ENCODE measurements at regions not wholly inside any gene's neighbourhood (a gene's known extent, or its start where the extent isn't known, plus 50 kb on each side); places are given as distances from the start of the nearest gene placed in this dataset.
"Not testable (repeated sequence)": the region's sequence is repeated elsewhere in the genome, so short reads cannot be mapped to it uniquely, and the experiment has no call there.

DNA sequence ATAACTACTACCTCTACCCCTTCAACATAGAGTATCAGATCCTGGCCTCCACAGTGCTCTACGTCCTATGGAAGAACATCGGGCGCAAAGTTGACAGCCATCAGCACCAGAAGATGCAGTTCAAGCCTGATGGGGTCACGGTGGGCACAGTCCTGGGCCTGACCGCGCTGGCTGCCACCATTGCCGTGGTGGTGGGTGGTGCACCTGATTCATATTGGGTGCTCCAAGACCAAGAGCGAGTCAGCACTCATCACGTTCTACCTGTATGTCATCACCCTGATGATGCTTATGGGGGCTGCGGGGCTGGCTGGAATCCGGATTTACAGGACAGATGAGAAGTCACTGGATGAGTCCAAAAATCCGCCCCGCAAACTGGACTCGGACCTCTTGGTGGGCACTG is 846.4 kb downstream of the RPIA start:
- H2AFZ ChIP-seq (ENCODE audit: low read depth, low read length); H3K4me3 ChIP-seq (ENCODE audit: insufficient read depth in 1 of 2, low read depth in 1 of 2, low read length in 2 of 2); H4K8ac ChIP-seq (ENCODE audit: low read length); H2BK15ac ChIP-seq (ENCODE audit: low read depth, poor library complexity, severe bottlenecking); H3K4me2 ChIP-seq (ENCODE audit: low read length, poor library complexity, severe bottlenecking); H3K27ac ChIP-seq (ENCODE audit: low read length, poor library complexity, severe bottlenecking); H2AK5ac ChIP-seq (ENCODE audit: low read length, severe bottlenecking); H3K79me1 ChIP-seq (replicated peaks; ENCODE audit: low read length, poor library complexity, severe bottlenecking); H2BK120ac ChIP-seq (ENCODE audit: low read depth, low read length); H3K23ac ChIP-seq (ENCODE audit: low read length in 2 of 2); H3K4me1 ChIP-seq (ENCODE audit: control insufficient read depth, insufficient read depth, low read depth, low read length); H3K36me3 ChIP-seq (ENCODE audit: control insufficient read depth in 1 of 2, insufficient read depth in 2 of 2, low read depth in 1 of 2, low read length in 2 of 2); H3K14ac ChIP-seq (ENCODE audit: low read length in 2 of 2); H3K9me3 ChIP-seq (ENCODE audit: control insufficient read depth, low read length); H3K27me3 ChIP-seq (ENCODE audit: control insufficient read depth in 1 of 2, insufficient read depth in 1 of 2, low read length in 2 of 2); H3K9ac ChIP-seq (ENCODE audit: low read length); H2BK5ac ChIP-seq (ENCODE audit: low read depth, low read length, poor library complexity, severe bottlenecking); H3K18ac ChIP-seq (ENCODE audit: low read depth in 1 of 2, low read length in 2 of 2); H2BK12ac ChIP-seq (ENCODE audit: low read length in 2 of 2); H3K4ac ChIP-seq (ENCODE audit: low read depth in 1 of 2, low read length in 2 of 2); DNase-seq; H4K91ac ChIP-seq (ENCODE audit: low read length): not testable (repeated sequence)
- no CpG with 5 or more reads among the region's 14 CpGs for WGBS

GRCh38 chr2:89544110-89544509 is 852.6 kb downstream of the RPIA start:
- not testable (repeated sequence) for H3K36me3 ChIP-seq (ENCODE audit: control insufficient read depth in 1 of 2, insufficient read depth in 2 of 2, low read depth in 1 of 2, low read length in 2 of 2); DNase-seq; H3K14ac ChIP-seq (ENCODE audit: low read length in 2 of 2); H3K9me3 ChIP-seq (ENCODE audit: control insufficient read depth, low read length); H3K79me1 ChIP-seq (replicated peaks; ENCODE audit: low read length, poor library complexity, severe bottlenecking); H3K27ac ChIP-seq (ENCODE audit: low read length, poor library complexity, severe bottlenecking); H2BK5ac ChIP-seq (ENCODE audit: low read depth, low read length, poor library complexity, severe bottlenecking); H3K4me1 ChIP-seq (ENCODE audit: control insufficient read depth, insufficient read depth, low read depth, low read length); H4K8ac ChIP-seq (ENCODE audit: low read length); H2BK15ac ChIP-seq (ENCODE audit: low read depth, poor library complexity, severe bottlenecking); H3K4ac ChIP-seq (ENCODE audit: low read depth in 1 of 2, low read length in 2 of 2); H3K18ac ChIP-seq (ENCODE audit: low read depth in 1 of 2, low read length in 2 of 2); H2AFZ ChIP-seq (ENCODE audit: low read depth, low read length); H3K9ac ChIP-seq (ENCODE audit: low read length); H3K23ac ChIP-seq (ENCODE audit: low read length in 2 of 2); H3K4me3 ChIP-seq (ENCODE audit: insufficient read depth in 1 of 2, low read depth in 1 of 2, low read length in 2 of 2); H2BK12ac ChIP-seq (ENCODE audit: low read length in 2 of 2); H4K91ac ChIP-seq (ENCODE audit: low read length); H2BK120ac ChIP-seq (ENCODE audit: low read depth, low read length); H3K4me2 ChIP-seq (ENCODE audit: low read length, poor library complexity, severe bottlenecking); H2AK5ac ChIP-seq (ENCODE audit: low read length, severe bottlenecking); H3K27me3 ChIP-seq (ENCODE audit: control insufficient read depth in 1 of 2, insufficient read depth in 1 of 2, low read length in 2 of 2)
- WGBS, result no CpG with 5 or more reads among the region's 8 CpGs

GRCh38 chr2:89579154-89579553 is 887.7 kb downstream of the RPIA start:
- WGBS, result no CpG with 5 or more reads among the region's 8 CpGs
- H3K9me3 ChIP-seq (ENCODE audit: control insufficient read depth, low read length); DNase-seq: not testable (repeated sequence)

DNA sequence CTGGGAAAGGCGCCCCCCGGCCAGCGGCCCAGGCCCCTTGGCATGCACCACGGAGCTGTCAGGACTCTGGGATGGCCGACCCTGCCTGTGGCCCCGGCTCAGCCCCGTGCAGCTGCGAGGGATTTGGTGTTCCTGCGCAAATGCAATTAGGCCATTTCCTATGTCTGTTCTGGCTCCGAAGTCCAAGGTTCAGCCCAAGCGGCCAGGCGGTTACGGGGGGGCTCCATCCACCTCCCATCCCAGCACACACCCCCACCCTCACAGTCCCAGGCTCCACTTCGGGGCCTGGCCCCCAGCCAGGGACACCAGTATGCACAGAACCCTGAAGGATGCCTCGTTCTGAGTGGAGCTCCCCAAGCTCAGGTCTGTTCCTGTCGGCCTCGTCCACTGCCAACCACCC is 891.3 kb downstream of the RPIA start:
- not testable (repeated sequence) for H3K4ac ChIP-seq (ENCODE audit: low read depth in 1 of 2, low read length in 2 of 2); H2BK120ac ChIP-seq (ENCODE audit: low read depth, low read length); H2BK5ac ChIP-seq (ENCODE audit: low read depth, low read length, poor library complexity, severe bottlenecking); H3K4me1 ChIP-seq (ENCODE audit: control insufficient read depth, insufficient read depth, low read depth, low read length); H2BK12ac ChIP-seq (ENCODE audit: low read length in 2 of 2); H3K18ac ChIP-seq (ENCODE audit: low read depth in 1 of 2, low read length in 2 of 2); H2AFZ ChIP-seq (ENCODE audit: low read depth, low read length); H3K4me2 ChIP-seq (ENCODE audit: low read length, poor library complexity, severe bottlenecking); H3K27me3 ChIP-seq (ENCODE audit: control insufficient read depth in 1 of 2, insufficient read depth in 1 of 2, low read length in 2 of 2); H4K91ac ChIP-seq (ENCODE audit: low read length); H3K79me1 ChIP-seq (replicated peaks; ENCODE audit: low read length, poor library complexity, severe bottlenecking); H3K9me3 ChIP-seq (ENCODE audit: control insufficient read depth, low read length); H3K14ac ChIP-seq (ENCODE audit: low read length in 2 of 2); H3K23ac ChIP-seq (ENCODE audit: low read length in 2 of 2); H4K8ac ChIP-seq (ENCODE audit: low read length); H2BK15ac ChIP-seq (ENCODE audit: low read depth, poor library complexity, severe bottlenecking); H3K36me3 ChIP-seq (ENCODE audit: control insufficient read depth in 1 of 2, insufficient read depth in 2 of 2, low read depth in 1 of 2, low read length in 2 of 2); H3K27ac ChIP-seq (ENCODE audit: low read length, poor library complexity, severe bottlenecking); H3K9ac ChIP-seq (ENCODE audit: low read length); H3K4me3 ChIP-seq (ENCODE audit: insufficient read depth in 1 of 2, low read depth in 1 of 2, low read length in 2 of 2); H2AK5ac ChIP-seq (ENCODE audit: low read length, severe bottlenecking)
- peak; percentile 13 for DNase-seq
- no CpG with 5 or more reads among the region's 17 CpGs for whole genome bisulfite sequencing

More at GRCh38 chr2:89579154-89579553, 887.7 kb downstream of the RPIA start:
- H3K9ac ChIP-seq (ENCODE audit: low read length); H2BK15ac ChIP-seq (ENCODE audit: low read depth, poor library complexity, severe bottlenecking); H3K4ac ChIP-seq (ENCODE audit: low read depth in 1 of 2, low read length in 2 of 2); H3K4me2 ChIP-seq (ENCODE audit: low read length, poor library complexity, severe bottlenecking); H3K18ac ChIP-seq (ENCODE audit: low read depth in 1 of 2, low read length in 2 of 2); H4K91ac ChIP-seq (ENCODE audit: low read length); H2BK12ac ChIP-seq (ENCODE audit: low read length in 2 of 2); H3K79me1 ChIP-seq (replicated peaks; ENCODE audit: low read length, poor library complexity, severe bottlenecking); H3K36me3 ChIP-seq (ENCODE audit: control insufficient read depth in 1 of 2, insufficient read depth in 2 of 2, low read depth in 1 of 2, low read length in 2 of 2); H2AK5ac ChIP-seq (ENCODE audit: low read length, severe bottlenecking); H2AFZ ChIP-seq (ENCODE audit: low read depth, low read length); H4K8ac ChIP-seq (ENCODE audit: low read length); H3K23ac ChIP-seq (ENCODE audit: low read length in 2 of 2); H3K27me3 ChIP-seq (ENCODE audit: control insufficient read depth in 1 of 2, insufficient read depth in 1 of 2, low read length in 2 of 2); H2BK5ac ChIP-seq (ENCODE audit: low read depth, low read length, poor library complexity, severe bottlenecking); H3K4me1 ChIP-seq (ENCODE audit: control insufficient read depth, insufficient read depth, low read depth, low read length); H3K4me3 ChIP-seq (ENCODE audit: insufficient read depth in 1 of 2, low read depth in 1 of 2, low read length in 2 of 2); H3K27ac ChIP-seq (ENCODE audit: low read length, poor library complexity, severe bottlenecking); H2BK120ac ChIP-seq (ENCODE audit: low read depth, low read length); H3K14ac ChIP-seq (ENCODE audit: low read length in 2 of 2): not testable (repeated sequence)
